ENCODE measurements at regions not wholly inside any gene's neighbourhood (a gene's known extent, or its start where the extent isn't known, plus 50 kb on each side); places are given as distances from the start of the nearest gene placed in this dataset.
A peak's percentile ranks its signal among the peaks of the same experiment; 100 is the strongest.
"Not testable (repeated sequence)": the region's sequence is repeated elsewhere in the genome, so short reads cannot be mapped to it uniquely, and the experiment has no call there.

DNA sequence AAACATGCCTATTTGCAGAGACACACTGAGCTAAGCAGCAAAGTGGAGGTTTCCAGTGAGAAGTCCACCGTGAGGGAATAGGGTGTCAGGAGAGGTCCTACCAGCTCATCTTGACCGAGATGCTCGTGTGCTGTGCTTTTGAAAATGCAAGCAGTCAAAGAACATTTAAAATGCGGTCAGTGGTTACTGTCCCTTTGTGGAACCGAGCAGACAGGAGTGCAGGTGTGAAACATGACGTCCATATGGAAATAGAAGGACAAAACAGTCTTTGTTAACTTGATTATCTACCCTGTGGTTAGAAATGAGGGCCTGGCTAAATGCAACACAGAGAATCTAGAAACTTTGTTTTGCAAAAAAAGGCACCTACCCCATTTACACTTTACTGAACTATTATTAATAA is 473.3 kb downstream of the SPATA31A6 start:
- DNase-seq, result not testable (repeated sequence)

DNA sequence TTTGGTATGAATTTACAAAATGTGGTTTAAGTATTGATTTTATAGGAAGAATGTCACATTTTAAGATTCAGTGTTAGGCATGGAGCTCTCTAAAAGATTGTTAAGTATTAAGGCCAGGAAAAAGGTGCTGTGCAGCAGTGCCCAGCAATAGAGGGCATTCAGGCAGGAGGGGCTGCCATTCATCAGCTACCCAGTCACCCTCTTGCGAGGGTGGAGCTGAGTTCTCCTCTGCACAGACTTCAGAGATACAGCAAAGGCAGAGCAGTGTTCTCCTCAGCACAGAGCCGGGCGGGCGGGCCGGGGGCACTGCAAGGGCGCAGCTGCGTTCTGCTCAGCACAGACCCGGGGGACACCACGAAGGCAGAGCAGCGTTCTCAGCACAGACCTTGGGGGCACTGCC is 474.0 kb downstream of the SPATA31A6 start:
- not testable (repeated sequence) for DNase-seq

DNA sequence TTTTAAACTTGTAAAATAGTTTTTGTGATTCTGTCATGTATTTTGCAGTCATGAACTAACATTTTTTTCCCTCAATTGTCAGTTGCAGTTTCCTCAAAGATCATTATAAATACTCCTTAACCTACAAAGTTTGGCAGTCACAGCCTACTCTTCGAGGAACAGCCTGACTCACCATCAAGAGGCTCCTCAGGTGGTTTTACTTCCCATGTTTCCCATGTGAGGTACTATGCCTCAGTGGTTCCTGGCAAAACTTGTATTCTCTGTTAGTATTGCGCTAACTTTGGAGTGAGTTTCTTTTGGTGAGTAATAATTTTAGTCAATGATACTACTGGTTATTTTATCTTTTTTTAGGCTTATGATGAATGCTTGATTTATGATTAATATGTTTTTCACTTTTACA is 513.7 kb downstream of the SPATA31A6 start:
- DNase-seq, result not testable (repeated sequence)

DNA sequence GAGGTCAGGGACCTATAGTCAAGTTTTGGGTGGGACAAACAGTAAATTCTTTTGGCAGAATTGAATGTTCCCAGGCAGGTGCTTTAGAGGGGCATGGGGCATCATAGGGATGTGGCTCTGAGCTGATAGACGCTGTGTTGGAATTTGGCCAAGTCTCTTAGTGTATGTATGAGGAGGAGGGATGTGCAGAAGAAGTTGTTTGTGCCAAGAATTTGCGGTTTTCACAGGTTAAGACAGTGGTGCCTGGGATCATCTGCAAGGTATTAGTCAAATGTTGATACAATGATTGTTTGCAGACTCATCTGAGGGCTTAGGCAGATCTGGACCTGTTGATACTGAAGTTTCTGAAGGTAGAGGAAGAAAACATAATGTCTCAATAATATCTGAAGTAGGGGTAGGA is 519.4 kb downstream of the SPATA31A6 start:
- not testable (repeated sequence) for DNase-seq

DNA sequence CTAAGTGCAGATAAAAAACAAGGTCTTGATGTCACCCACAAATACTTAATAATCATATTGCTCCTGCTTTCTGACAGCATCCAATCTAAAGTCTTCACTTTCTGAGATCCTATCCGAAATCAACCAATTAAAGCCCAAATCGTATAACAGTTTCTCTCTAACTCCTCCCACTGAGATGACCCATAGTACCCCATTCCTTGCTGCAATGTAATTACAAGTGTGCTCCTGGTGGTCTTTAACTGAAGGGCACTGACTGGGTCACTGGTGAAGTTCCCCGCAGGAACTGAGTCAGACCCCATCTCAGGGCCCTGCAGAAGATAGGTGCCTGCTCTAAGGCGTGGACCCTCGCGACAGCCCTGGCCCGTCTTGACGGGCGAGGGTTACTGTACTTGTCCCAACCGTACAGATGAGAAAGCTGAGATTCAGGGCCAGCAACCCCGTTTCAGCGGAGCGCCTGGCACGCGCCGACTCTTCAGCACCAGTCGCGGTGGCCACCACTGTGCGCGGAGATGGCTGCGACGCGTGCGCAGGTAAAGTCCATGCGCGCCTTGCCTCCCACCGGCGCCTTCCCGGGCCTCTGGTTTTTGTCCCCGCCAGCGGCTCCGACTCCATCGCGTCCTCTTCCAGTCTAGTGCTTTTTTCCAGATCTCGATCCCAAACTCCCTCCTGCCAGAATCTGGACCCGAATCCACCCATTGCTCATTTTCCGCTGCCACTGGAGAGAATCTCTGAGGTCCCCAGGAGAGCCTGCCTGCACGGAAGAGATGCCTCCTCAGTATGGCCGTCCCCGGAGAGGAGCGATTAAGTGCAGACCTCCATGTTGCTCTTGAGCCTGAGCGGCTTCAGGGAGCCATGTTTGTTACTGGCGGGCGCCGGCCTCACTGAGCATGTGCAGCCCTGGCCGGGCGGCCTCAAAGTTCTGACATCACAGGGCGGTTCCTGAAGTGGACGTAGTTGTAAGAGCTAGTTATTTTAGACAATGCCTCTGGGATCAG is 541.7 kb downstream of the SPATA31A6 start:
- DNase-seq, result peak; percentile 20 to 29

DNA sequence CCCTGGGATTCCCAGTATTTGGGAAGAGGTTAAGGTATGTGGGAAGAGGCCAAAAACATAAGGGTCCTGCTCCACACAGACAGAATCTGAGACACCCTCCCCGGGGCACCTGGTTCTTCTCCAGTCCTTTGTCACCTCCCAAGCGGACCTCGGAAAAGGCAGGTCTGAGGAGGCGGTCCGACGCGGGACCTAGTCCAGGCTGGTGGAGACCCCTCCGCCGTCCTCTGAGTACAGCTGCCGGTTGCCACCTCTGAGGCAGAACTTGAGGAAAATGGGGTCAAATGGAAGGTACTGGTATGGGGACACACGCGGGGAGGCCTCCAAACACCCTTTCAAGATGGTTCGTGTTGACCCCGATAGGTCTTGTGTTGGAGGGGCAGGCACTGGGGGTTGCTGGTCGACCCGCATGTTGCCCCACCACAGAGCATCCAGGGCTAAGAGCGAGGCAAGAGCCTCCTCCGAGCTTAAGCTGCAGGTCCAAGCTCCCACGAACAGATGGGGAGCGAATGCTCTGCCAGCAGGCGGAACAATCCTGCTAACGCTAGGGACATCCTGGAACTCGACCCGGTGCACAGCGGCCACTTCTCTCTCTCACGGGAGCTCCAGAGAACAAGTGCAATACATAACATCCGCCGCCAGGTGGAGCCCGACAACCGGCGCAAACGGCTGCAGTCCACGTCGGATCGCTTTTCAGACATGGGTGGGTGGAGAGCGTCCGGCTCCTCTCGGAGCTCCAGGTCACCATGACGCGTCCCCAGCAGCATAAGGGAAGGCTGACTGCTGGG is 559.8 kb downstream of the SPATA31A6 start:
- peak; percentile 35 to 41 for DNase-seq

DNA sequence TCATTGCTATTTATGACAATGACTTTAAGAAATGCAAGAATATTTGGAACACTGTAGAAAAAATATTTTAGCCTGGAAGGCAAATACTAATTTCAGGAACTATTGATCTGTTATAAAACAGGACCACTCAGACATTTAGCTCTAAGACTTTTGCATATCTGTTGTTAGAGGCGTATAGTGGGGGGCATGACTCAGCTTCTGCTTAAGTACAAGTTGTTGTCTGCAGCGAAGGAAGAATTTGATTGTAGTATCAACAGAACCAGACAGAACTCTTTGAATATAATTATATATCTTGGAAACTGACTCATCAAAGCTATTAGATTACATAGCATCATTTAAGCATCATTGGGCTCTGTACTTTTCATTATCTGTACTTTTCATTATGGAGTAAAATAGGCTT is 573.8 kb downstream of the SPATA31A6 start:
- DNase-seq, result not testable (repeated sequence)

DNA sequence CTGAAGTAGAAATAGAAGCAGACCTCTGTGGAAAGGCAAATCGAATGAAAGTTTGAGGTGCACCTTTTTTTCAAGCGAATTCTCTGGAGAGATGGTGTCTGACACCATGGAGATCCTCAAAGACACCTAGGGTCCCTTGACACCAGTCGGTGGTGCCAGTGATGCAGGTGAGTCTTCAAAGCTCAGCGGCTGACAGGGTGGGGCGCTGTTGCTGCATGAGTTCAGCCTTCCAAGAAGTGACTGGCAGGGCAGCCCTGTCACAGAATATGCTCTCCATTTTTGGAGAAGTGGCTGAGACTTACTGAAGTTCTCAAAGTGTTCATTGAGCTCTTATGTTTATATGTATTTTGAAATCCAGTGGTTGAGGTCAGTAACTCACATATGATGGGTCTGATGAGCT is 575.9 kb downstream of the SPATA31A6 start:
- not testable (repeated sequence) for DNase-seq

DNA sequence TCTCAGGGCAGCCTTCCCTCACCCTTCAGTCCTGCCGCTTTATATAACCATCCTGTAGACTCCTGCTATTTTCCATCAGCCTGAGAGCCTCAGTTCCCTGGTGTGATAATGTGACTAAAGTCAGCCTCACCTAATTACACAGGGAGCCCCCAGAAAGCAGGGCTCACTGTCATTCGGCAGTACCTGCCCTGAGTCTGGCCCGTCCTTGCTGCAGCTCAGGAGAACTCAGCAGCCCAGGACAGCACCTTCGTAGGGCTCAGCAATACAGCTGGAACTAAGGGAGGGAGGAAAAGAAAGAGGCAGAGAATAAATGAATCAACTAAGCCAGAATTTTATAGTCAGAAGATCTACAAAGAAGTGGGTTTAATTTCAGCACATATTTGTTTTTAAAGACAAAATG is 598.7 kb downstream of the SPATA31A6 start:
- not testable (repeated sequence) for DNase-seq

DNA sequence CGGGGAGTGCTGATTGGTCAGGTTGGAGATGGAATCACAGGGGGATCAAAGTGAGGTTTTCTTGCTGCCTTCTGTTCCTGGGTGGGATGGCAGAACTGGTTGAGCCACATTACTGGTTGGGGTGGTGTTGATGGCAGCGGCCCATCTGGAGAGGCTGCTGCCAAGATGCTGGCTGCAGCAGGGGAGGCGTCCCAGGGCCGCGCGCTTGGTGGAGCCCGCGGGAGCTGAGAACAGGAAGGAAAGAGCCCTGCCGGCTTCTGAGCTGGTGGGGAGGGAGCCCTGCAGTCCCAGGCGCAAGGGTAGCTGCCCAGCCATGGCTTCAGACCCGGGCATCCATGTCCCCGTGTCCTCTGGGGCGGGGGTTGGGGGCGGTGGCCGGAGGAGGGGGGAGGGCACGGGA is 609.3 kb downstream of the SPATA31A6 start:
- not testable (repeated sequence) for DNase-seq

DNA sequence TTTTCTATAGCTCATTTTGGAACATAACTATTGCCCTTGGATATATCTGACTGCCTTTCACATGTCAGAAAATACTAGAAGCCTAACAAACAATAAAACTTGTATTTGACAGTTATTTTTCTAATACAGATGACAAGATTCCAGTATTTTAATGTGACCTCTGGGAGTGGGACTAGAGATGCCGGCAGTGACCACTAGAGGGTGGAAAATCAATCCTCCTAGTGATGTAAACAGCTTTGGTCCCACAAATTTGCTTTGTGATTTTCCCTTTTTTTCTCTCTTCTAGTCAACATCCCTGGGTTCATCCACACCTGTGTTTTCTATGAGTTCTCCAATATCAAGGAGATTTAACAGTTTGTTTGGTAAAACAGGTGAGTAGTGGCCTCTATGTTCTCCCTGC is 615.1 kb downstream of the SPATA31A6 start:
- DNase-seq, result not testable (repeated sequence)

DNA sequence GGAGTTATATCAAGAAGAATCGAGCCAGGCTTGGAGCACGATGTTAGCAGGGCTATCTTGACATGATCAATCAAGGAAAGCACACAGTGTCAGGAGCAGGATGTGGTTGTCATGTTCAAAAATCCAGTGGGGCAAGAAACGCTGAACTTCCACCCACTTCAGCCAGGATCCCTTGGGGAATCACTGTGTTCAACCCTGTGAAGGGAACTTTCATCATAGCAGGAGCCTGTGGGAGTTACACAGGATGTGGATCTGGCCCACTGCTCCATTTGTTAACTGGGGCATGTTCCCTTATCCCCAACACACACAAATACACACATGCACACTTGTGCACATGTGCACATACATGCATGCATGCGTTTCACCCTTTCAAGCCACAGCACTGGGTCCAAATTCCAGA is 619.3 kb downstream of the SPATA31A6 start:
- DNase-seq, result not testable (repeated sequence)

DNA sequence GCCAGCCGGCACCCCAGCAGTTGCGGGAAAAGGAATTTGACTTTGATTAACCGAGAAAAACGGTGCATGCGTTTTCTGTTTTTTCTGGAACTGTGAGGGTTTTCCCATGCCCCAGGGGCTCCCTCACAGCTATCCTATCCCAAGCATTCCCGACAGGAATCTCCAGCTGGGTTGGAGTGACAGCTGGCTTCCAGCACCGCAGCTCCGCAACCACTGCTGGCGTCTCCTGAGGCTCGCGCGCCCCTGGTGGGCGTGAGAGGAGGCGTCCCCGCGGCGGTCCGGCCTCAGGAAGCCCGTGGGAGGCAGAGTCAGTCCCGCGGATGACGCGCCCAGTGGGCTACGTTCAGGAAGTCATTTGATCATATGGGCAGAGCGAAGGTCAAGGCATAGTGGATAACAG is 623.2 kb downstream of the SPATA31A6 start:
- not testable (repeated sequence) for DNase-seq

DNA sequence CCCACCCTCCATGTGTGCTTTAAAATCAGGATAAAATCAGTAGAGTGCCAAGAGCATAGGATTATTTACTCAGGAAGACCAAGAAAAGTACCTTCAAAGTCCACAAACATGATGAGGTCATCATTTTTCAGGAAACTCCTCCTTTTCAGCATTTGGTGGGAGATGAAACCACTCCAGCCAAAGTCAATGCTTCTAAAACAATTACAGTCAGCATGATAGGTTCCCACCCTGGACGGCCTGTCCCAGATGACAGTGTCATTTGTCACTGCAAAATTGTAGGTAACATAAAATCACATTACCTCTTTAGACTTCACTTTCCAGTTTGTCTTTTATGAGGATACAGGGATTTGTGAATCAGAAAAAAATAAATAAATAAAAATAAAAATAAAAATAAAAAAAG is 638.0 kb downstream of the SPATA31A6 start:
- not testable (repeated sequence) for DNase-seq

DNA sequence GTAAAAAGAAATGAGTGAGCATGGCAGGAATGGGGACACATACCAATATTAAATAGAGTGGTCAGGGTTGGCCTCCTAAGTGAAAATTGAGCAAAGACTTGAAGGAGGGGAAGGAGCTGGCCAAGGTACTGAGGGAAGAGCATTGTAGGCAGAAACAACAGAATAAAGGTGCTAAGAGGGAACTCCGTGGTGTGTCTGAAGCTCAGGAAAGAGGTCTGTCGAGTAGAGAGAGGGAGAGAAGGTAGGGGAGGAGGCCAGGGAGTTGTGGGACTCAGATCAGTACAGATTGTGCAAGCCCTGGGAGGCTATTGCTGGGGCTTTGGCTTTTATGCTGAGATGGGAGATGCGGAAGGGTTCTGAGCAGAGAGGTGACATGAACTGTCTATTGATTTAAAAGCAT is 664.7 kb downstream of the SPATA31A6 start:
- DNase-seq, result not testable (repeated sequence)

DNA sequence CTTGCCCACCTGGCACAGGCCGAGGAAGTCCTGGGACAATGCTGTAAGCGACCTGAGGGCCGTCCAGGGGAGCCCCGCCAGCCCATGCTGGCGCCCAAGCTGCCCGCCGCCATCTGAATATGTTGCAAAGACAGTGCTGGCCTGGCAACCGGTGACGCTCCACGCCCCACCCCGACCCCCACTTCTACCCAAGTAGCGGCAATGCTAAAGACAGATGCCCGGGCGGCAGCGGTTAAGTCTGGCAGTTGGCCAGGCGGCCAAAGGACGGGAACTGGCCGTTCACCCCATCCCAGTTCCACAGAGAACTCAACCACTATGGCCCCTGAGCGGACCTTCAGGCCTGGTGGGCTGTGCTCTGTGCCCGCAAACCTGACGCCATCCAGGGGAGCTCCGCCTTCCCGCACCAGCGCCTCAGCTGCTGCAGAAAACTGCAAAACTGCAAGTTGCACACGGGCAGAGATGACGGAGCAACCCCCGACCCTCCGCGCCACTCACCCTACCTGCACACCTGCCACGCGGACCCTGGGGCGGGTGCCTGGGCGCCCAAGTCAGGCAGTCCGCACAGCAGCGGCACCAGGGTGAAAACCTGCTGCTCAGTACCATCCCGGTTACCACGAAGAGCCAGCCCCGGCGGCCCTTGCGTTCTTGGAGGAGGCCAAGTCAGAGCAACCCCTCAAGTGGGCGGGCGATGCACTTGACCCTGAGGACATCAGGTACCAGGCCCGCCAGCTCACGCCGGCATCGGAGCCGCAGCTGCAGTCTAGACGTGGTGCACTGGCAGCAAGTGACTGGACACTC is 667.6 kb downstream of the SPATA31A6 start:
- not testable (repeated sequence) for DNase-seq

DNA sequence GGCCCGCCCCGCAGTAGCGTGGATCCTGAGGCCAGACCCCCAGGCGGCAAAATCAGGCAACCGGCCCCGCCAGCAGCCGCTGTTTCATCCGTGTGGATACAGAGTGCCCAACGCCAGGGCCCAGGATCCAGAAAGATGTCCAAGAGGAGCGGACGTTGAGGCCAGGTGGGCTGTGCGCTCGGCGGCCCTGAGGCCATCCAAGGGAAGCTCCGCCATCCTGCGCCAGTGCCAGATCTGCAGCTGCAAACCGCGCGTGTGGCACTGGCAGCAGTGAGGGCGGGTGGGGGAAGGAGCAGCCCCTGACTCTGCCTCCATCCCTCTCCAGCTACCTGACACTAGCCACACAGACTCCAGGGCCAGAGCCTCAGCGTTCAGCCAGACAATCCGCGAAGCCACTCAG is 668.2 kb downstream of the SPATA31A6 start:
- DNase-seq, result not testable (repeated sequence)

DNA sequence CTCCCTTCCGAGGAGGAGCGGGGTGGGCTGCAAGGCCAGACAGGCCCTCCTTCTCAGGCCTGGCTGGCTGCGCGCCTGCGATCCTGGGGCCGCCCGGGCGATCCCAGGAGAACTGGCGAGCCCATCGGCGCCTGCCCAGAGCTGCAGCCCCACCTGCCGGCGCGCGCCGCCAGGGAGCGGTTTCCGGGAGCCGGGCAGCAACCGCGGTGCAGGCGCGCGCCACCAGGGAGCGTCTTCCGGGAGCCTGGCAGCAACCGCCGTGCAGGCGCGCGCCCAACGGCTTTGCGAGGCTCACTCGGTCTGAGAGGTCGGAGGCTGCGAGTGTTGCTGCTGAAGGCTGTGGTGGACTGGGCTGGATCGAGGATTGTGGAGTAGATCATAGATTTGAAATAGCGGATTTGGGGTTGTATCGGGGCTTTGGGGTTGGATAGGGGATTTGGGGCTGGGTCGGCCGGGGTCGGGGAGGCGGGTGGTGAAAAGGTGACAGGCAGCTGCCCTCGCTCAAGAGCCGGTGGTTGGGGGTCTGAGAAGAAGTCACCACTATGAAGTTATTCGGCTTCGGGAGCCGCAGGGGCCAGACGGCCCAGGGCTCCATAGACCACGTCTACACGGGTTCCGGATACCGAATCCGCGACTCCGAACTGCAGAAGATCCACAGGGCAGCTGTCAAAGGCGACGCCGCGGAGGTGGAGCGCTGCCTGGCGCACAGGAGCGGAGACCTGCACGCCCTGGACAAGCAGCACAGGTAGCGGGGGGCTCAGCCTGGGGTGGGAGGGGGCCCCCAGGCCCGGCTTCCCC is 668.9 kb downstream of the SPATA31A6 start:
- DNase-seq, result not testable (repeated sequence)

DNA sequence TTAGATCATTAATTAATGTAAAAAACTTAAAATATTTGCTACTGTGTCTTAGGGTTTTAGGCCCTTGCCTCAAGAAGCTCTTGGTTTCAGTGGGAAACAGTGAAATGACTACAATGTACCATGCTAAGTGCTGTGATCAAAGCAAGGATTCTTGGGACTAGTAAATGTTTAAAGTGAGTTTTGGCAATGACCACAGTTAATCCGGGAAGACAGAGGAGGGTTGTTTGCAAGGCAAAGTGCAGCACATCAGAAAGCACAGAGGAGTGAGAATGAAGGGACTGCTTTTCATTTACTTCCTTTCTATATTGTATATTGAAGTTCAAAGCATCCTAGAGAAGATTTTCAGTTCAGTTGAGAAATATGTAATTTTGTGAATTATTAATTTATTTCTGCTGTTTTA is 676.7 kb downstream of the SPATA31A6 start:
- DNase-seq, result not testable (repeated sequence)

DNA sequence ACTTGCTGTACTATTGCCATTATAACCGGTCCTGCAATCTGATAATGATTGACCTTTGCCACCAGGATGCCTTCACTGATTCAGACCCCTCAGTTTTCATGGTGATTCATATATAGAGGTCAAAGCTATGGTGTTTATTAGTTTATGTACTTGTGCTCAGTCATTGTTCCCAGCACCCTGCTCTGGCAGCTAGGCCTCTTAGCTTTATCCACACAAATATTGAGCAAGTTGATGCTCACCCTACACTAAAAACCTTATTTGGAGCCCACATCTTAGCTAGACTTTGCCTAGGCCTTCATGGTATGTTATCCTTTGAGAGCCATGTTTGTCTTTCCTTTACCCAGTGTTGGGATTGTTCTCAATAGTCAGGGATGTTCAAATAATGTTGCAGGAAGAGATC is 679.0 kb downstream of the SPATA31A6 start:
- not testable (repeated sequence) for DNase-seq
